Activated CD4-positive, alpha-beta memory T cell treated with anti-CD3 and anti-CD28 coated beads, Interleukin-2, amount 10 ng/mL, durations not matched to agents 7 days and 5 days (primary cell): ENCODE measurements at regions not wholly inside any gene's neighbourhood (a gene's known extent, or its start where the extent isn't known, plus 50 kb on each side); places are given as distances from the start of the nearest gene placed in this dataset.

Source experiments
- CTCF ChIA-PET: fragments of 350-600 bp; sonication (Branson Sonifier 250); formaldehyde crosslinking; loops from one replicate; lab custom pipeline; 2021; ENCODE audit warnings: antibody characterized with exemption, inconsistent platforms; lab: Charles Lee
- POLR2A ChIA-PET: fragments of 350-600 bp; sonication (Branson Sonifier 250); formaldehyde crosslinking; loops from one replicate; lab custom pipeline; 2021; ENCODE audit warnings: antibody characterized with exemption; lab: Charles Lee
- DNase-seq: peaks from one replicate; pipeline ENCODE4 v3.0.0-alpha.2; 2020
- H3K27ac Mint-ChIP-seq: one replicate; pipeline ENCODE4 v1.8.0; 2021; ENCODE audit warnings: mild to moderate bottlenecking, mixed read lengths
- H3K27me3 Mint-ChIP-seq: one replicate; pipeline ENCODE4 v1.8.0; 2021; ENCODE audit warnings: mixed read lengths
- H3K36me3 Mint-ChIP-seq: one replicate; pipeline ENCODE4 v1.8.0; 2021; ENCODE audit warnings: low read depth, mixed read lengths
- H3K4me1 Mint-ChIP-seq: one replicate; pipeline ENCODE4 v1.8.0; 2021; ENCODE audit warnings: mixed read lengths
- H3K4me3 Mint-ChIP-seq: one replicate; pipeline ENCODE4 v1.8.0; 2021; ENCODE audit warnings: mild to moderate bottlenecking, mixed read lengths
- H3K9me3 Mint-ChIP-seq: one replicate; pipeline ENCODE4 v1.8.0; 2021; ENCODE audit warnings: mixed read lengths

DNA sequence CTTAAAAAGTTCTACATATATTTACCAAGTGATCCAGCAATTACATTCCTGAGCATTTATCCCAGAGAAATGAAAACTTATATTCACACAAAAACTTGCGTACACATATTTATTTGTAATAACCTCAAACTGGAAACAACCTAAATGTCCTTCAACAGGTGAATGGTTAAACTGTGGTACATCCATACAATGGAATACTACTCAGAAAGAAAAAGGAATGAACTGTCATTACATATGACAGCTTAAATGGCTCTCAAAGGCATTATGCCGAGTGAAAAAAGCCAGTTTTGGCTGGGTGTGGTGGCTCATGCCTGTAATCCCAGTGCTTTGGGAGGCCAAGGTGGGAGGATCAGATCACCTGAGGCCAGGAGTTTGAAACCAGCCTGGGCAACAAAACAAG lies 79.1 kb upstream of the DYNC1I2 start:
- POLR2A ChIA-PET, result no interaction called here
- no peaks in the 10 kb centered on the region for H3K36me3 Mint-ChIP-seq
- H3K4me1 Mint-ChIP-seq, result no peaks in the 10 kb centered on the region

DNA sequence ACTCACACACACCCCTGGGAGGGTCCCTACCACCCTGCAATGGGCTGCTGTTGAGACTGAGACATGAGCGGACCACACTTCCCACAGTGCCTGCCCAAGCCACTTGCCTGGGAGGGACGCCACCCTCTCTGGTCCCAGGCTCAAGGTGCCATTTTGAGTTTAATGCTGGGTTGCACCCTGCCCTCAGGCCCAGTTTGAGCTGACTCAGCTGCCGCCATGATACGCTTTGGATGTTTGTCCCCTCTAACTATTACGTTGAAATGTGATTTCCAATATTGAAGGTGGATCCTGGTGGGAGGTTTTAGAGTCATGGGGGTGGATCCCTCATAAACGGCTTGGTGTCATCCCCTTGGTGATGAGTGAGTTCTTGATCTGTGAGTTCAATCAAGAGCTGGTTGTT lies 76.4 kb upstream of the DYNC1I2 start:
- Mint-ChIP-seq H3K36me3 (no peaks in the 10 kb centered on the region), H3K4me3 (no peak overlapping the region), H3K9me3 (no peaks in the 10 kb centered on the region), H3K4me1 (no peaks in the 10 kb centered on the region), H3K27me3 (peaks cover 6% of the 10 kb centered on the region), H3K27ac (no peak overlapping the region)
- ChIA-PET CTCF (no interaction called here), POLR2A (no interaction called here)
- DNase-seq, result no peak

More for the DNA sequence above, 79.1 kb upstream of the DYNC1I2 start:
- no peak for DNase-seq
- Mint-ChIP-seq H3K27me3 (peaks cover 7% of the 10 kb centered on the region), H3K4me3 (no peak overlapping the region), H3K9me3 (no peaks in the 10 kb centered on the region), H3K27ac (no peak overlapping the region)
- CTCF ChIA-PET, result no interaction called here

DNA sequence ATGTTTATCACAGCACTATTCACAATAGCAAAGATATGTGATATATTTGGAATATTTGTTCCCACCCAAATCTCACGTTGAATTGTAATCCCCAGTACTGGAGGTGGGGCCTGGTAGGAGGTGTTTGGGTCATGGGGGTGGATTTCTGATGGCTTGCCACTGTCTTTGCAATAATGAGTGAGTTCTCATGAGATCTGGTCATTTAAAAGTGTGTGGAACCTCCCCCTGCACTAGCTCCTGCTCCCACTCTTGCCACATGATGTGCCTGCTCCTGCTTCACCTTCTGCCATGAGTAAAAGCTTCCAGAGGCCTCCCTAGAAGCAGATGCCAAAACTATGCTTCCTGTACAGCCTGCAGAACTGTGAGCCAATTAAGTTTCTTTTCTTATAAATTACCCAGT lies 72.2 kb upstream of the DYNC1I2 start:
- Mint-ChIP-seq H3K27me3 (no peaks in the 10 kb centered on the region), H3K9me3 (no peaks in the 10 kb centered on the region), H3K27ac (no peak overlapping the region), H3K4me1 (no peaks in the 10 kb centered on the region), H3K36me3 (no peaks in the 10 kb centered on the region), H3K4me3 (no peak overlapping the region)
- ChIA-PET CTCF (interaction anchor here (0.7 kb wide), 1 partner anchor 15 kb away, joined by 7 read pairs; no protein-coding TSS in a partner anchor), POLR2A (no interaction called here)
- no peak for DNase-seq

DNA sequence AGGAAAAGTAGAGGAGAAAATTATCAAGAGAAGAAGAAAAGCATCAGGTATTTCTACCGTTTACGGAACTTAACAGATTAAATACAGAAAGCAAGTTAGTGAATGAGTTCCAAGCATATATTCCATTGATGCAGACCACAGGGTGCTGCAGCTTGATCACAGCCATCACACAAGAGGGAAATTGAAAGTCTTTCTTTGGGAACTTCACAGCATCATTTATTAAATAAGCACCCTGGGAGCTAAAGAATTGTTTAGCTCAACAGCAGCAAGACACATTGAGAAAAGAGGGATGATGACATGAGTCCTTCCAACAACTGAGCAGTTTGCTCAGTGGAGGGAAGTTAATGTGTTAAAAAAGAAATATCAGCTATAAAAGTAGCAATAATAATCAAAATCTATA lies 69.3 kb upstream of the DYNC1I2 start:
- Mint-ChIP-seq H3K9me3 (no peaks in the 10 kb centered on the region), H3K27ac (no peak overlapping the region), H3K36me3 (no peaks in the 10 kb centered on the region), H3K4me3 (no peak overlapping the region), H3K27me3 (no peaks in the 10 kb centered on the region), H3K4me1 (no peaks in the 10 kb centered on the region)
- POLR2A ChIA-PET, result no interaction called here
- CTCF ChIA-PET, result interaction anchor here (0.6 to 1.6 kb wide), 2 partner anchors 19 to 510 kb away, joined by 4 to 5 read pairs; no protein-coding TSS in a partner anchor
- no peak for DNase-seq

DNA sequence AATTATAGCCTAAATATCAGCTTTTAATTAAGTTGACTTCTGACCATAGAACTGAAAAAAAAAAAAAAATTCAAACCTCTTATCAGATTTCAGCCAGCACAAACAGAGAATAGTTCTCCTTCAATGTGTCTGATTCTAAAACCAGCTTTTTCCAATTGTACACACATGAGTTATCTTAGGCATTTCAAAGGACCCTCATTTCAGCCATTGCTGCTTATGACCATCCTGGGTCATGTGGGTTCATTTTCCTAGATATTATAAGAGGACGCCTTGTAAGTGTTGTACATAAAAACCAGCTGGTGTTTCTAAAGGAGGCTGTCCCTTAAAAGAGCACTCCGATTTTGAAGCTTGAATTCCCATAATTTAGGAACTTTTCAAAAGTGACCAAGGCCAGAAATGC lies 62.3 kb upstream of the DYNC1I2 start:
- POLR2A ChIA-PET, result no interaction called here
- peaks cover 2% of the 10 kb centered on the region for H3K27me3 Mint-ChIP-seq
- H3K27ac Mint-ChIP-seq, result no peak overlapping the region
- H3K4me1 Mint-ChIP-seq, result no peaks in the 10 kb centered on the region
- no peak for DNase-seq
- H3K9me3 Mint-ChIP-seq, result no peaks in the 10 kb centered on the region
- H3K36me3 Mint-ChIP-seq, result no peaks in the 10 kb centered on the region
- H3K4me3 Mint-ChIP-seq, result no peak overlapping the region
- CTCF ChIA-PET, result no interaction called here

DNA sequence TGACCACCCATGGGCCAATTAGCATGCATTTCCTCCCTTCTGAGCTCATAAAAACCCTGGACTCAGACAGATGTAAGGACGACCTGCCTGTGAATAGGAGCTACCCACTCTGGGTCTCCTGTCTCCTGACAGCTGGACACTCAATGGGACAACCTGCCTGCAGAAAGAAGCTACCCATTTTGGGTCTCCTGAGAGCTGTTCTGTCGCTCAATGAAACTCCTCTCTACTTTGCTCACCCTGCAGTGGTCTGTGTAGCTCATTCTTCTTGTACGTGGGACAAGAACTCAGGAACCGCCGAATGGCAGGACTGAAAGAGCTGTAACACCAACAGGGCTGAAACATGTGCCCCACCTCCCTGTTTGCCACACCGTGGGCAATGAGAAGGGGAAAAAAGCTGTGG lies 60.3 kb upstream of the DYNC1I2 start:
- CTCF ChIA-PET, result no interaction called here
- H3K4me1 Mint-ChIP-seq, result no peaks in the 10 kb centered on the region

DNA sequence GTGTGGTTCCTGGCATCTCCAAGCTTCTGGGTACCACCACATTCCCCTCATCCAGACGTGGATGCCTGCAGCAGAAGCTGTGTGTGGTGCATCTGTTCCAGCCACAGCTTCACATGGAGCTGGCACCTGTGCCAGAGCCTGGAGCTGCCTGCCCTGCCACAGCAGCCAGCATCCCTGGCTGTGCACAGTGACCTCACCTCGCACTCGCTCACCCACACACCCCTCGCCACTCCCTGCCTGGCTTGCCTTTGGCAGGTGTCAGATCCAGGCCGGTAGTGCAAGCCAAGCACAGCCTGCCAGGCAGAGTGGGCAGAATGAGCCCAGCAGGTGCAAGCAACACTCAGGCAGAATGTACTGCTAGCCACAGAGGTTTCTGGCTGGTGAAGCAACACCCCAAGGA lies 59.9 kb upstream of the DYNC1I2 start:
- H3K36me3 Mint-ChIP-seq, result no peaks in the 10 kb centered on the region
- CTCF ChIA-PET, result no interaction called here
- peaks cover 16% of the 10 kb centered on the region for H3K9me3 Mint-ChIP-seq
- peaks cover 5% of the 10 kb centered on the region for H3K27me3 Mint-ChIP-seq
- no peak overlapping the region for H3K27ac Mint-ChIP-seq
- H3K4me3 Mint-ChIP-seq, result no peak overlapping the region
- H3K4me1 Mint-ChIP-seq, result no peaks in the 10 kb centered on the region
- DNase-seq, result no peak
- POLR2A ChIA-PET, result no interaction called here

More for the DNA sequence above, 60.3 kb upstream of the DYNC1I2 start:
- H3K27me3 Mint-ChIP-seq, result peaks cover 5% of the 10 kb centered on the region
- POLR2A ChIA-PET, result no interaction called here
- DNase-seq, result no peak
- no peak overlapping the region for H3K4me3 Mint-ChIP-seq
- H3K27ac Mint-ChIP-seq, result no peak overlapping the region
- no peaks in the 10 kb centered on the region for H3K36me3 Mint-ChIP-seq
- peaks cover 15% of the 10 kb centered on the region for H3K9me3 Mint-ChIP-seq

DNA sequence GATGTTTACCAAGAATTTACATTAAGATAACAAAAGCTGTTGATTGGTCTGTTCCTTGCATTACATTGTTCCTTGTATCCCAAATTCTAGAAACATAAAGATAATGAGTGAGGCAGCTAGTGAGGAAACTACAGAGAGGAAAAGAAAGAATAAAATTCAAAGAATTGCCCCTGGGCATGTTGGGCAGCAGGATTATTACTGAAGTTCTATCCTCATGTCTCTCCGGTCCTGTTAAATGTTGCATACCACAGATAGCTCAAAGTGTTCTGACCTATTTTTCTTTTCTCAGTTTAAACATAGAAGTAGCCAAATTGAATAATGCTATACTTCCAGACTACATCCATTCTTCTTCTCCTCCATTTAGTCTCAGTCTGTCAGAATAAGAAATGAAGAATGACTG lies 58.2 kb upstream of the DYNC1I2 start:
- Mint-ChIP-seq H3K36me3 (no peaks in the 10 kb centered on the region), H3K4me3 (no peak overlapping the region), H3K27me3 (peaks cover 5% of the 10 kb centered on the region), H3K4me1 (no peaks in the 10 kb centered on the region), H3K9me3 (peaks cover 16% of the 10 kb centered on the region), H3K27ac (no peak overlapping the region)
- ChIA-PET POLR2A (no interaction called here), CTCF (no interaction called here)
- DNase-seq, result no peak

DNA sequence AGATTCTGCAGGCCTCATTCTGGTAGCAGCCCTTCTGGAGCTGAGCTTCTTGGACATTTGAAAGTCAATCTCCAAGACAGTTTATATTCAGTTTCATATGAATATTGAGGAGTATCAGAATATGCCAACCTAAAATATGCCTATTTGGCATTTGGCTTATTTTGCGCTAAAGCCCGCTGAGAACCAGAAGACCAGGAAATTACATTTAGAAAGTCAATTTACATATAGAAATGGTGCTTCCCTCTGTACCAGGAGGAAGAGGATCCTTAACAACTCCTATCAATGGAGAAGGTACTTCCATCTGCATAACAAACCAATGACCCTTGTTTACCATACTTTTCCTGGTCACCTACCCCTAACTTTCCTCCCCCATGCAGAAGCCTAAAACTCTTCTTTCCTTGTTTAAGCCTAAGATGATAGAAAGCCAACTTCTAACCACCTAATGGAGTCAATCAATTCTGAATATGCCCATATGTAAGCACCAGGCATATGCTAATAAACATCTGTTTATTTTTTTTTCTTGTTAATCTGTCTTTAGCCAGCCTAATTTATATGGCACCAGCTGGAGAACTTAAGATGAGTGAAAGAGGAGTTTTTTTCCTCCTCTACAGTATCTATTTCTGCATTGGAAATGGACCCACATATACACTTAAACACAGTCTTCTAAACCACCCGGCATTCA lies 57.0 kb upstream of the DYNC1I2 start:
- Mint-ChIP-seq H3K4me1 (no peaks in the 10 kb centered on the region), H3K36me3 (no peaks in the 10 kb centered on the region), H3K4me3 (no peak overlapping the region), H3K27me3 (peaks cover 3% of the 10 kb centered on the region), H3K27ac (no peak overlapping the region), H3K9me3 (peaks cover 16% of the 10 kb centered on the region)
- ChIA-PET POLR2A (no interaction called here), CTCF (interaction anchor here (1.1 kb wide), 1 partner anchor 26 kb away, joined by 3 read pairs; no protein-coding TSS in a partner anchor)
- DNase-seq, result no peak

DNA sequence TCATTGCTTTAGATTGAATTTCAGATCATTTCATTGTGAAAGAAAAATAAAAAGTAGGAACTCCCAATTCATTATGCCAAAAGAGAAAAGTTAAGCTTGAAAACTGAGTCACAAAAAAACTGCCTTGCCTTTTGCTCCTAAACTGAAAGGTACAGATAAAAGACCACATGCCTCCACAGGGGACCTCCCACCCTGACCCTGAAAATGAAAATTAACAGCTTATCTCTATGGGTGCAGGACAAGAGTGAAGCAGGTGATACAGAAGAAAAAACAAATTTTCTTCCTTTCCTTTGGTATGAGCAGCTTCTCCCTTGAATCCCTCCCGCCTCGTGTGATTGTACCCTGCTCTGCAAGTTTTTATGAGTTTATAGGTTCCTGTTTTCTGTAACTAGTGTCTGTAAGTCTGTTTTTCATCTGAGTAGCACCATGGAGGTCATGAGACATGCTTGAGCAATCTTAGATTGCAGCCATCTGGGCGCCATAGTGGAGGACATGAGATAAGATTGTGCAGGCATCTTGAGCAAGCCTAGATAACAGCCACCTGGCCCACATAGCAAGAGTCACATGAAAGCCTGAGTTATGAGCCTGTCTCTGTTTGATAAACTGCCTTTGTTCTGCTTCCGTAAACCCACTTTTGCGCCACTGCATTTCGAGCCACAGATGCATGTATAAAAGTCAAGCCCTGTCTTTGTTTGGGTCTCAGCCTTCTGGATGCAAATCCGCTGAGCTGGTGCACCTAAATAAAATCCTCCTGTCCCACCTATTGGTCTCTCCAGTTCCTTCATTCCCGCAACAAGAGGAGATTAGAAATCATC lies 56.2 kb upstream of the DYNC1I2 start:
- no peaks in the 10 kb centered on the region for H3K36me3 Mint-ChIP-seq
- ChIA-PET POLR2A (no interaction called here), CTCF (no interaction called here)
- no peak for DNase-seq
- H3K9me3 Mint-ChIP-seq, result peaks cover 16% of the 10 kb centered on the region
- H3K27me3 Mint-ChIP-seq, result peaks cover 3% of the 10 kb centered on the region
- no peak overlapping the region for H3K4me3 Mint-ChIP-seq
- no peak overlapping the region for H3K27ac Mint-ChIP-seq
- no peaks in the 10 kb centered on the region for H3K4me1 Mint-ChIP-seq
